Body of pancreas (tissue), 4 donors: ENCODE measurements at regions not wholly inside any gene's neighbourhood (a gene's known extent, or its start where the extent isn't known, plus 50 kb on each side); places are given as distances from the start of the nearest gene placed in this dataset.

ENCODE experiments used
- ATAC-seq: fragments of 150-250 bp; one replicate; pipeline ENCODE4 v1.9.1; 2016
- DNase-seq, 4 donors: peaks; one replicate each; pipeline ENCODE4 v3.0.0-alpha.2; 2019
- H3K27ac ChIP-seq, 4 donors: fragments of 200-600 bp; sonication (generic); 1 replicate in 3 of 4; 2 replicates in 1 of 4; pipeline versions ENCODE4 v1.5.1 to v1.6.1; 2016 to 2019; ENCODE audit warnings: mild to moderate bottlenecking in 1 of 4, mixed read lengths in 1 of 4, moderate library complexity in 1 of 4
- H3K27me3 ChIP-seq, 2 donors: fragments of 200-600 bp; sonication (generic); one replicate each; pipeline ENCODE4 v1.6.0; 2016; ENCODE audit warnings: mild to moderate bottlenecking in 1 of 2
- H3K36me3 ChIP-seq, 2 donors: fragments of 200-600 bp; sonication (generic); replicated peaks in 1 of 2; 2 replicates each; pipeline ENCODE4 v1.5.1; 2016; ENCODE audit warnings: low read depth in 2 of 2; ENCODE audit not compliant: insufficient read depth in 1 of 2
- H3K4me1 ChIP-seq: fragments of 200-600 bp; sonication (generic); one replicate; pipeline ENCODE4 v1.6.0; 2016
- H3K4me3 ChIP-seq, 2 donors: fragments of 200-600 bp; sonication (generic); 1 replicate in 1 of 2; 2 replicates in 1 of 2; pipeline ENCODE4 v1.5.1; 2016 to 2019
- H3K9me3 ChIP-seq, 3 donors: fragments of 200-600 bp; sonication (generic); 1 replicate in 2 of 3; 2 replicates in 1 of 3; pipeline ENCODE4 v1.5.1; 2016
- CTCF ChIP-seq, 7 experiments: fragments of 450-650 bp in 4 of 7; fragments of 200-600 bp in 3 of 7; sonication (generic) in 3 of 7; IDR thresholded peaks; one replicate each; pipeline ENCODE4 v1.5.1; 2016 to 2019; ENCODE audit warnings: antibody characterized with exemption in 7 of 7
- POLR2A ChIP-seq, 3 donors: fragments of 450-650 bp; IDR thresholded peaks; one replicate each; pipeline ENCODE4 v1.6.1; 2016; ENCODE audit warnings: antibody characterized with exemption in 3 of 3, mild to moderate bottlenecking in 2 of 3
- WGBS, 2 donors: methylation state at CpG; one replicate each; pipeline ENCODE4 v1.1.5; 2017; 5-methylcytosine and 5-hydroxymethylcytosine counted together
- intact Hi-C: fragments of 100-400 bp; cut with DNase I; formaldehyde crosslinking; loops from one replicate; pipeline ENCODE4 v1.15.1; 2023

- Histone ChIP-seq H3K9me3 (no peaks in the 10 kb centered on the region), H3K4me1 (no peaks in the 10 kb centered on the region), H3K27ac (no peak overlapping the region), H3K4me3 (no peak overlapping the region), H3K27me3 (no peaks in the 10 kb centered on the region), H3K36me3 (no peaks in the 10 kb centered on the region)
- intact Hi-C loops = no loop called here
- no peak for DNase-seq
- no peak for ATAC-seq
- TF ChIP-seq CTCF (IDR thresholded peaks at IDR 0.05) (no peak), POLR2A (IDR thresholded peaks at IDR 0.05) (no peak)
- WGBS, 2 donors = 80 to 81% methylated on average over 3 of the region's 3 CpGs
Measured at GRCh38 chr5:136793300-136793699, 428.0 kb upstream of the TRPC7 start.

- DNase-seq = no peak
- ATAC-seq = no peak
- Histone ChIP-seq H3K36me3 (no peaks in the 10 kb centered on the region), H3K27me3 (no peaks in the 10 kb centered on the region), H3K4me3 (no peak overlapping the region), H3K4me1 (no peaks in the 10 kb centered on the region), H3K9me3 (no peaks in the 10 kb centered on the region), H3K27ac (no peak overlapping the region)
- WGBS, 2 donors = 68 to 76% methylated on average over 3 of the region's 3 CpGs
- intact Hi-C loops = no loop called here
- no peak for TF ChIP-seq POLR2A (IDR thresholded peaks at IDR 0.05)
- TF ChIP-seq CTCF (IDR thresholded peaks at IDR 0.05) = no peak
Measured at GRCh38 chr5:136781464-136781863, 416.1 kb upstream of the TRPC7 start.

GRCh38 chr5:136780518-136780917, 415.2 kb upstream of the TRPC7 start:
- Histone ChIP-seq H3K9me3 (no peaks in the 10 kb centered on the region), H3K4me1 (no peaks in the 10 kb centered on the region), H3K27ac (no peak overlapping the region), H3K36me3 (no peaks in the 10 kb centered on the region), H3K27me3 (no peaks in the 10 kb centered on the region), H3K4me3 (no peak overlapping the region)
- DNase-seq (no peak), ATAC-seq (no peak)
- intact Hi-C loops = no loop called here
- WGBS, 2 donors = 47 to 58% methylated on average over 2 of the region's 2 CpGs
- TF ChIP-seq POLR2A (IDR thresholded peaks at IDR 0.05) (no peak), CTCF (IDR thresholded peaks at IDR 0.05) (no peak)

- intact Hi-C loops = no loop called here
- Histone ChIP-seq H3K27ac (no peak overlapping the region), H3K9me3 (no peaks in the 10 kb centered on the region), H3K4me3 (no peak overlapping the region), H3K4me1 (no peaks in the 10 kb centered on the region), H3K36me3 (no peaks in the 10 kb centered on the region), H3K27me3 (no peaks in the 10 kb centered on the region)
- no peak for TF ChIP-seq CTCF (IDR thresholded peaks at IDR 0.05)
- ATAC-seq (no peak), DNase-seq (no peak)
- WGBS, 2 donors = 48 to 56% methylated on average over 4 of the region's 4 CpGs
Measured at GRCh38 chr5:136776022-136776927, 410.9 kb upstream of the TRPC7 start.

GRCh38 chr5:136772491-136772890, 407.1 kb upstream of the TRPC7 start:
- DNase-seq (no peak), ATAC-seq (no peak)
- Histone ChIP-seq H3K4me3 (no peak overlapping the region), H3K9me3 (no peaks in the 10 kb centered on the region), H3K27me3 (no peaks in the 10 kb centered on the region), H3K27ac (no peak overlapping the region), H3K4me1 (no peaks in the 10 kb centered on the region), H3K36me3 (no peaks in the 10 kb centered on the region)
- WGBS, 2 donors = 20 to 38% methylated on average over 1 of the region's 1 CpG
- intact Hi-C loops = loop anchor here (5.0 kb wide), 1 partner anchor 525 kb away; no protein-coding TSS in a partner anchor
- TF ChIP-seq CTCF (IDR thresholded peaks at IDR 0.05) (no peak), POLR2A (IDR thresholded peaks at IDR 0.05) (no peak)
